Trophoblast cell (in vitro differentiated cells and primary cell): ENCODE measurements at regions not wholly inside any gene's neighbourhood (a gene's known extent, or its start where the extent isn't known, plus 50 kb on each side); places are given as distances from the start of the nearest gene placed in this dataset.
A peak's percentile ranks its signal among the peaks of the same experiment; 100 is the strongest.

ENCODE experiments used
- DNase-seq, 2 donors: peaks; one replicate each; pipeline ENCODE4 v3.0.0-alpha.2; 2016
- H2AFZ ChIP-seq: 2 replicates; pipeline ENCODE4 v1.6.1; 2013; ENCODE audit warnings: low read length, moderate library complexity, mild to moderate bottlenecking; ENCODE audit not compliant: insufficient read depth, poor library complexity
- H2AK5ac ChIP-seq: 2 replicates; pipeline ENCODE4 v1.6.1; 2013; ENCODE audit warnings: mild to moderate bottlenecking, low read length
- H2BK120ac ChIP-seq: 2 replicates; pipeline ENCODE4 v1.6.1; 2013; ENCODE audit warnings: low read length, mild to moderate bottlenecking, moderate library complexity; ENCODE audit not compliant: insufficient read depth, poor library complexity
- H2BK12ac ChIP-seq: 2 replicates; pipeline ENCODE4 v1.6.1; 2013; ENCODE audit warnings: mild to moderate bottlenecking, low read length, moderate library complexity
- H2BK5ac ChIP-seq: 2 replicates; pipeline ENCODE4 v1.6.1; 2013; ENCODE audit warnings: low read length, low read depth, moderate library complexity, mild to moderate bottlenecking; ENCODE audit not compliant: poor library complexity
- H3K14ac ChIP-seq: 2 replicates; pipeline ENCODE4 v1.6.1; 2013; ENCODE audit warnings: mild to moderate bottlenecking, low read length
- H3K18ac ChIP-seq: 2 replicates; pipeline ENCODE4 v1.6.1; 2013; ENCODE audit warnings: mild to moderate bottlenecking, low read length
- H3K23ac ChIP-seq: 2 replicates; pipeline ENCODE4 v1.6.1; 2013; ENCODE audit warnings: low read length
- H3K27ac ChIP-seq: 2 replicates; pipeline ENCODE4 v1.5.1; 2013; ENCODE audit warnings: low read depth, mild to moderate bottlenecking, inconsistent platforms, low read length, moderate library complexity
- H3K27me3 ChIP-seq: 2 replicates; pipeline ENCODE4 v1.6.1; 2013; ENCODE audit warnings: inconsistent platforms, mild to moderate bottlenecking, low read length, moderate library complexity; ENCODE audit not compliant: insufficient read depth
- H3K36me3 ChIP-seq, 2 experiments: 1 replicate in 1 of 2; 2 replicates in 1 of 2; pipeline ENCODE4 v1.6.1; 2013; ENCODE audit warnings: low read length in 2 of 2, mild to moderate bottlenecking in 2 of 2, moderate library complexity in 1 of 2; ENCODE audit not compliant: insufficient read depth in 2 of 2, control insufficient read depth in 1 of 2
- H3K4ac ChIP-seq: 2 replicates; pipeline ENCODE4 v1.6.1; 2013; ENCODE audit warnings: low read depth, mild to moderate bottlenecking, low read length, moderate library complexity
- H3K4me1 ChIP-seq, 2 experiments: 1 replicate in 1 of 2; 2 replicates in 1 of 2; pipeline ENCODE4 v1.6.1; 2013; ENCODE audit warnings: low read length in 2 of 2, mild to moderate bottlenecking in 2 of 2, moderate library complexity in 1 of 2; ENCODE audit not compliant: insufficient read depth in 2 of 2, control insufficient read depth in 1 of 2
- H3K4me2 ChIP-seq: 2 replicates; pipeline ENCODE4 v1.6.1; 2013; ENCODE audit warnings: inconsistent platforms, mild to moderate bottlenecking, low read length, moderate library complexity
- H3K4me3 ChIP-seq: 2 replicates; pipeline ENCODE4 v1.5.1; 2013; ENCODE audit warnings: mild to moderate bottlenecking, low read depth, low read length, inconsistent platforms
- H3K79me1 ChIP-seq: one replicate; pipeline ENCODE4 v1.6.1; 2013; ENCODE audit warnings: low read length
- H3K79me2 ChIP-seq: 2 replicates; pipeline ENCODE4 v1.6.1; 2013; ENCODE audit warnings: low read length, mild to moderate bottlenecking; ENCODE audit not compliant: control insufficient read depth, insufficient read depth, poor library complexity
- H3K9ac ChIP-seq: 2 replicates; pipeline ENCODE4 v1.6.1; 2013; ENCODE audit warnings: mild to moderate bottlenecking, low read length
- H3K9me3 ChIP-seq: 2 replicates; pipeline ENCODE4 v1.6.1; 2013; ENCODE audit warnings: low read depth, mild to moderate bottlenecking, control low read depth, inconsistent platforms, low read length; ENCODE audit not compliant: insufficient read depth
- H4K12ac ChIP-seq: 2 replicates; pipeline ENCODE4 v1.6.1; 2013; ENCODE audit warnings: low read depth, mild to moderate bottlenecking, low read length, moderate library complexity
- H4K8ac ChIP-seq: 2 replicates; pipeline ENCODE4 v1.6.1; 2013; ENCODE audit warnings: low read depth, mild to moderate bottlenecking, low read length, moderate library complexity
- H4K91ac ChIP-seq: one replicate; pipeline ENCODE4 v1.6.1; 2013; ENCODE audit warnings: low read depth, mild to moderate bottlenecking, low read length, moderate library complexity
- WGBS: extraction: QIAGEN DNeasy Blood & Tissue Kit; methylation state at CpG from one replicate; pipeline ENCODE4 v1.1.7; 2013; ENCODE audit warnings: missing lambda C conversion rate; ENCODE audit not compliant: insufficient read length, insufficient coverage; ENCODE audit errors: extremely low coverage; 5-methylcytosine and 5-hydroxymethylcytosine counted together

GRCh38 chr18:10315522-10315921, 138.9 kb upstream of the APCDD1 start:
- Histone ChIP-seq H2AFZ (no peak overlapping the region), H3K4ac (no peak overlapping the region), H3K4me2 (no peak overlapping the region), H3K23ac (no peak overlapping the region), H2BK5ac (no peak overlapping the region), H4K12ac (no peak overlapping the region), H3K4me3 (no peak overlapping the region), H3K36me3 (no peaks in the 10 kb centered on the region), H2BK12ac (no peak overlapping the region), H3K27me3 (no peaks in the 10 kb centered on the region), H3K18ac (no peak overlapping the region), H4K91ac (no peak overlapping the region), H3K14ac (no peak overlapping the region), H3K79me1 (no peaks in the 10 kb centered on the region), H3K27ac (no peak overlapping the region), H3K9ac (no peak overlapping the region), H3K4me1 (no peaks in the 10 kb centered on the region), H2BK120ac (no peak overlapping the region), H3K79me2 (no peaks in the 10 kb centered on the region), H3K9me3 (peaks cover 4% of the 10 kb centered on the region), H2AK5ac (no peak overlapping the region), H4K8ac (no peak overlapping the region)
- no peak for DNase-seq
- no CpG with 5 or more reads among the region's 1 CpG for WGBS

DNA sequence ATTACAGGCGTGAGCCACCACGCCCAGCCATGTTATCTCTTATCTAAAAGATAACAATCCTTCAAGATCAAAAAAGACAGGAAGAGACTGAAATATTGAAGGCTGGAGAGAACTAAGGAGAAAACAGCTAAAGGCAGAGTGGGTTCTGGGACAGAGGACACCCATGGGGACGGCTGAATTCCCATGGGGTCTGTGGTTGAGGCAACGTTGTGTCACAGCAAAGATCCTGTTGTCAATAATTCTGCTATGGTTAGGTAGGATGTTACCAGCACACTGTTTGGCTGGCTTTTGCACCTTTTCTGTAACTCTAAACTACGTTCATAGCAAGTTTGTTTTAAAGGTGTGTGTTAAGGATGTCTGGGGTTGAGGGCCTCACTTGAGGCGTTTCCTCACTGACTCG, 137.7 kb upstream of the APCDD1 start:
- Histone ChIP-seq H4K8ac (no peak overlapping the region), H3K9me3 (peaks cover 4% of the 10 kb centered on the region), H3K27me3 (no peaks in the 10 kb centered on the region), H3K4me3 (peak overlapping the region; percentile 48), H2AK5ac (no peak overlapping the region), H2AFZ (no peak overlapping the region), H3K4ac (no peak overlapping the region), H2BK12ac (no peak overlapping the region), H4K12ac (no peak overlapping the region), H3K9ac (no peak overlapping the region), H3K23ac (no peak overlapping the region), H3K36me3 (no peaks in the 10 kb centered on the region), H3K79me1 (no peaks in the 10 kb centered on the region), H3K4me2 (no peak overlapping the region), H4K91ac (no peak overlapping the region), H2BK5ac (no peak overlapping the region), H3K4me1 (no peaks in the 10 kb centered on the region), H3K14ac (no peak overlapping the region), H3K79me2 (no peaks in the 10 kb centered on the region), H2BK120ac (no peak overlapping the region), H3K18ac (no peak overlapping the region), H3K27ac (no peak overlapping the region)
- no CpG with 5 or more reads among the region's 7 CpGs for WGBS
- peak in 1 of 2 donors; percentile 38 for DNase-seq

- H2BK5ac ChIP-seq: no peak overlapping the region
- no peak overlapping the region for H3K4ac ChIP-seq
- WGBS: no CpG with 5 or more reads among the region's 6 CpGs
- H3K23ac ChIP-seq: no peak overlapping the region
- H3K18ac ChIP-seq: no peak overlapping the region
- H4K12ac ChIP-seq: no peak overlapping the region
- peaks cover 4% of the 10 kb centered on the region for H3K9me3 ChIP-seq
- no peaks in the 10 kb centered on the region for H3K36me3 ChIP-seq
- no peak overlapping the region for H3K27ac ChIP-seq
- H2AFZ ChIP-seq: no peak overlapping the region
- no peak overlapping the region for H3K14ac ChIP-seq
- no peaks in the 10 kb centered on the region for H3K4me1 ChIP-seq
- no peaks in the 10 kb centered on the region for H3K79me2 ChIP-seq
- H3K27me3 ChIP-seq: no peaks in the 10 kb centered on the region
- no peak overlapping the region for H2BK120ac ChIP-seq
- no peaks in the 10 kb centered on the region for H3K79me1 ChIP-seq
- peak in 1 of 2 donors; percentile 61 for DNase-seq
- H2BK12ac ChIP-seq: no peak overlapping the region
- no peak overlapping the region for H3K9ac ChIP-seq
- H4K8ac ChIP-seq: no peak overlapping the region
- no peak overlapping the region for H4K91ac ChIP-seq
- H3K4me3 ChIP-seq: no peak overlapping the region
- H3K4me2 ChIP-seq: no peak overlapping the region
- H2AK5ac ChIP-seq: no peak overlapping the region
These were observed 136.4 kb upstream of the APCDD1 start for GRCh38 chr18:10317864-10318690.

DNA sequence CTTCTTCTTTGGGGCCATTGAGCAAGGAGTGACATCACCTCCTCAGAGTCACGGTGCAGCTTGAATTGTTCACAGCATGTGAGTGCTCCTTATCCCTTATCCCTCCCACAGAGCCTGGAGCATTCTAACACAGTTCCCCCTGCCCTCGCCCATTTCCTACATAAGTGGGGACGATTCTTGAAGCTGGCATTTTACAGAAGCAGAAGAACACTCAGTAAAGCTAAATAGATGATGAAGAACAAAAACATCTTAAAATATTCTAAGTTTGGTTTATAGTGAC, 135.8 kb upstream of the APCDD1 start:
- Histone ChIP-seq H3K18ac (no peak overlapping the region), H3K27ac (no peak overlapping the region), H2AFZ (no peak overlapping the region), H2BK12ac (no peak overlapping the region), H3K4me3 (no peak overlapping the region), H3K4ac (no peak overlapping the region), H3K79me2 (no peaks in the 10 kb centered on the region), H3K23ac (no peak overlapping the region), H3K14ac (no peak overlapping the region), H3K36me3 (no peaks in the 10 kb centered on the region), H3K79me1 (no peaks in the 10 kb centered on the region), H3K27me3 (no peaks in the 10 kb centered on the region), H3K9ac (no peak overlapping the region), H3K4me2 (no peak overlapping the region), H3K4me1 (no peaks in the 10 kb centered on the region), H4K12ac (no peak overlapping the region), H2BK5ac (no peak overlapping the region), H4K8ac (no peak overlapping the region), H2BK120ac (no peak overlapping the region), H4K91ac (no peak overlapping the region), H2AK5ac (no peak overlapping the region), H3K9me3 (peaks cover 4% of the 10 kb centered on the region)
- no CpG with 5 or more reads among the region's 3 CpGs for WGBS
- DNase-seq: peak in 1 of 2 donors; percentile 7
